Liver (tissue), 3 donors: ENCODE measurements at regions not wholly inside any gene's neighbourhood (a gene's known extent, or its start where the extent isn't known, plus 50 kb on each side); places are given as distances from the start of the nearest gene placed in this dataset.

ENCODE experiments used
- ATF3 ChIP-seq: IDR thresholded peaks from 2 replicates; pipeline ENCODE4 v1.6.1; 2016; ENCODE audit warnings: antibody characterized with exemption
- CTCF ChIP-seq: fragments of 150-350 bp; IDR thresholded peaks from 2 replicates; pipeline ENCODE4 v1.5.1; 2017; ENCODE audit warnings: improper control_type of control experiment, low read depth, low read length; ENCODE audit not compliant: missing input control
- FOXA1 ChIP-seq: IDR thresholded peaks from 2 replicates; pipeline ENCODE4 v1.6.1; 2016; ENCODE audit warnings: antibody characterized with exemption
- HNF4A ChIP-seq, 2 donors: conservative IDR thresholded peaks; 2 replicates each; pipeline ENCODE4 v1.6.1; 2016; ENCODE audit warnings: antibody characterized with exemption in 2 of 2, mild to moderate bottlenecking in 2 of 2
- JUND ChIP-seq, 2 donors: IDR thresholded peaks; 2 replicates each; pipeline ENCODE4 v1.6.1; 2016; ENCODE audit warnings: antibody characterized with exemption in 2 of 2
- MAX ChIP-seq: IDR thresholded peaks from 2 replicates; pipeline ENCODE4 v1.6.1; 2016; ENCODE audit warnings: antibody characterized with exemption
- REST ChIP-seq: IDR thresholded peaks from 2 replicates; pipeline ENCODE4 v1.6.1; 2016; ENCODE audit warnings: antibody characterized with exemption, mild to moderate bottlenecking
- RXRA ChIP-seq, 2 donors: IDR thresholded peaks; 2 replicates each; pipeline ENCODE4 v1.6.1; 2017 to 2018; ENCODE audit warnings: antibody characterized with exemption in 2 of 2, mild to moderate bottlenecking in 1 of 2
- TAF1 ChIP-seq: conservative IDR thresholded peaks from 2 replicates; pipeline ENCODE4 v1.6.1; 2016; ENCODE audit warnings: antibody characterized with exemption, mild to moderate bottlenecking
- donor health status: healthy.
- donor health status: healthy.

GRCh38 chr22:49042066-49042465, 785.6 kb downstream of the BRD1 start:
- TF ChIP-seq CTCF = no peak
- no peak for TF ChIP-seq RXRA (IDR thresholded peaks at IDR 0.05)
- TF ChIP-seq HNF4A (conservative IDR thresholded peaks at IDR 0.05) = no peak
- TF ChIP-seq ATF3 = no peak
- TF ChIP-seq REST = no peak
- no peak for TF ChIP-seq JUND (IDR thresholded peaks at IDR 0.05)
- TF ChIP-seq MAX = no peak
- TF ChIP-seq FOXA1 = no peak
- no peak for TF ChIP-seq TAF1
